NCI-H1694 (cell line): ENCODE measurements at regions not wholly inside any gene's neighbourhood (a gene's known extent, or its start where the extent isn't known, plus 50 kb on each side); places are given as distances from the start of the nearest gene placed in this dataset.

Experiments used
- DNase-seq: peaks from one replicate; lab custom pipeline; 2025; lab: John Stamatoyannopoulos, UW

GRCh38 chr2:125861461-125861860, 794.5 kb upstream of the GYPC start:
- no peak for DNase-seq

GRCh38 chr2:125867908-125868307, 788.0 kb upstream of the GYPC start:
- no peak for DNase-seq

GRCh38 chr2:125870264-125870663, 785.7 kb upstream of the GYPC start:
- DNase-seq, result no peak

GRCh38 chr2:125870746-125871145, 785.2 kb upstream of the GYPC start:
- DNase-seq, result no peak

GRCh38 chr2:125874564-125874963, 781.4 kb upstream of the GYPC start:
- DNase-seq, result no peak

- no peak for DNase-seq
Measured at GRCh38 chr2:125885340-125885739, 770.6 kb upstream of the GYPC start.

GRCh38 chr2:125886153-125886552, 769.8 kb upstream of the GYPC start:
- no peak for DNase-seq

- DNase-seq, result no peak
Measured at GRCh38 chr2:125901278-125901677, 754.7 kb upstream of the GYPC start.

GRCh38 chr2:125925891-125926546, 729.9 kb upstream of the GYPC start:
- no peak for DNase-seq

- no peak for DNase-seq
Measured at GRCh38 chr2:125935559-125935958, 720.4 kb upstream of the GYPC start.

- no peak for DNase-seq
Measured at GRCh38 chr2:125942585-125943424, 713.2 kb upstream of the GYPC start.

GRCh38 chr2:125959047-125959446, 696.9 kb upstream of the GYPC start:
- no peak for DNase-seq

GRCh38 chr2:125961739-125962138, 694.2 kb upstream of the GYPC start:
- DNase-seq, result no peak

- peak; percentile 56 for DNase-seq
Measured at GRCh38 chr2:125979886-125980285, 676.1 kb upstream of the GYPC start.

GRCh38 chr2:125983364-125983763, 672.6 kb upstream of the GYPC start:
- no peak for DNase-seq

GRCh38 chr2:126029316-126029715, 626.6 kb upstream of the GYPC start:
- DNase-seq, result no peak

GRCh38 chr2:126038861-126039260, 617.1 kb upstream of the GYPC start:
- no peak for DNase-seq

GRCh38 chr2:126041391-126042047, 614.4 kb upstream of the GYPC start:
- no peak for DNase-seq

- DNase-seq, result no peak
Measured at GRCh38 chr2:126042089-126042488, 613.9 kb upstream of the GYPC start.

GRCh38 chr2:126048719-126049118, 607.2 kb upstream of the GYPC start:
- no peak for DNase-seq

GRCh38 chr2:126049461-126049860, 606.5 kb upstream of the GYPC start:
- no peak for DNase-seq

GRCh38 chr2:126050991-126051736, 604.8 kb upstream of the GYPC start:
- no peak for DNase-seq
